Right lobe of liver (tissue), 6 donors: ENCODE measurements at regions not wholly inside any gene's neighbourhood (a gene's known extent, or its start where the extent isn't known, plus 50 kb on each side); places are given as distances from the start of the nearest gene placed in this dataset.

Experiments used
- ATAC-seq, 4 donors: fragments of 200-7000 bp; cut with Tn5 transposase; one replicate each; pipeline ENCODE4 v1.9.1; 2020; ENCODE audit warnings: mild to moderate bottlenecking in 4 of 4, moderate library complexity in 4 of 4
- DNase-seq, 3 donors: peaks; one replicate each; pipeline ENCODE4 v3.0.0-alpha.2; 2020
- H3K27ac ChIP-seq, 3 donors: fragments of 200-600 bp; one replicate each; pipeline ENCODE4 v1.8.0; 2022
- H3K27me3 ChIP-seq, 2 donors: fragments of 200-600 bp; one replicate each; pipeline ENCODE4 v1.8.0; 2022
- H3K36me3 ChIP-seq, 4 donors: fragments of 200-600 bp; sonication (generic) in 1 of 4; one replicate each; pipeline versions ENCODE4 v1.5.1 to v1.8.0; 2017 to 2022; ENCODE audit warnings: control low read depth in 1 of 4
- H3K4me1 ChIP-seq, 4 donors: fragments of 200-600 bp; sonication (generic) in 1 of 4; one replicate each; pipeline versions ENCODE4 v1.5.1 to v1.8.0; 2017 to 2022; ENCODE audit warnings: control low read depth in 1 of 4
- H3K4me3 ChIP-seq, 3 donors: fragments of 200-600 bp; one replicate each; pipeline ENCODE4 v1.8.0; 2022
- H3K9me3 ChIP-seq, 4 donors: fragments of 200-600 bp; sonication (generic) in 1 of 4; one replicate each; pipeline versions ENCODE4 v1.5.1 to v1.8.0; 2017 to 2022; ENCODE audit warnings: control low read depth in 1 of 4
- POLR2A ChIP-seq: fragments of 450-650 bp; IDR thresholded peaks from one replicate; pipeline ENCODE4 v1.6.1; 2017; ENCODE audit warnings: antibody characterized with exemption, mild to moderate bottlenecking
- WGBS: methylation state at CpG from one replicate; pipeline ENCODE4 v1.1.6; 2018; ENCODE audit warnings: low coverage, low lambda C conversion rate; ENCODE audit not compliant: insufficient coverage; ENCODE audit errors: missing lambda C conversion rate; 5-methylcytosine and 5-hydroxymethylcytosine counted together
- intact Hi-C, 2 donors: fragments of 100-400 bp; cut with DNase I; formaldehyde crosslinking; loops; one replicate each; pipeline versions ENCODE4 v1.11.2 to v1.14.1; 2022
- TF ChIP-seq, protein P1 (sequence below), 4 donors: fragments of 200-600 bp in 3 of 4; fragments of 450-650 bp in 1 of 4; IDR thresholded peaks; one replicate each; pipeline versions ENCODE4 v1.5.1 to v1.8.0; 2016 to 2022; ENCODE audit warnings: antibody characterized with exemption in 4 of 4, mild to moderate bottlenecking in 2 of 4
- donor health status: DM: no; HTN: yes; CAD: no.
- donor health status: DM: no; HTN: no; CAD: no.
- donor health status: DM: no; HTN: no; CAD: no.
- donor health status: DM: no; HTN: yes; CAD: no.
- donor health status: DM: no; HTN: yes; CAD: no.

DNA sequence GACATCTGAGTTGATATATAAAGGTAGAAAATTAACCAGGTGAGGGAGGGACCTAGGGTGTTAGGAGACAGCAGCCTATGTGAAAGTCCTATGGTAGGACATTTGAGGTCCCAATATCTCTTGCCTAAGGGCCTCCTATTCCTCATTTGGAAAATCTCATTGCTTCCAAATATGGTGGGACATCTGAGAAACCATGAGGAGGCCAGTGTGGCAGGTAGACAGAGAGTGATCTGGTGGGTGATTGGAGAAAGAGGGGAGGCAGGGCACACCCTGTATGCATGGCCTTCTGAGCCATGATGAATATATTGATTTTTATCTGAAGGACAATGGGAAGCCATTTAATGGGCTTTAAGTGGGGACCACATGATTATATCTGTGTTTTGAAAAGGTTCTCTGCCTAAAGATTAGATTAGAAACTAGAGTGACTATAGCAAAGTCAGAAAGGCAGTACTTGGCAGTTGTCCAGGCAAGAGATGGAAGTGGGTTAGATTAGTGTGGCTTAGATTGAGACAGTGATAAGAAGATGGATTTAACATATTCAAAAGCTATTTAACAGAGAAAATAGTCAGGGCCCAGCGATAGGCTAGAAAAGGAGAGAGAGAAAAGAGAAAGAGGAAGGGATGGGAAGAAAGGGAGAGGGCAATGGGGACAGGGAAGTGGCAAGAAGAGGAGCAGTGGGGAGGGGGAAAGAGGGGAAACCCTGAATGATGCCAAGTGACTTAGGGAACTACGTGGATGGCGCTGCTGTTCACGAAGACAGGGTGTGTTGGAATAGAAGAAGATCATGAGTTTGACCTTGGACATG lies 237.2 kb upstream of the SRRM4 start:
- no peaks in the 10 kb centered on the region for H3K9me3 ChIP-seq
- no peaks in the 10 kb centered on the region for H3K4me1 ChIP-seq
- TF ChIP-seq POLR2A = no peak
- TF ChIP-seq, protein P1, sequence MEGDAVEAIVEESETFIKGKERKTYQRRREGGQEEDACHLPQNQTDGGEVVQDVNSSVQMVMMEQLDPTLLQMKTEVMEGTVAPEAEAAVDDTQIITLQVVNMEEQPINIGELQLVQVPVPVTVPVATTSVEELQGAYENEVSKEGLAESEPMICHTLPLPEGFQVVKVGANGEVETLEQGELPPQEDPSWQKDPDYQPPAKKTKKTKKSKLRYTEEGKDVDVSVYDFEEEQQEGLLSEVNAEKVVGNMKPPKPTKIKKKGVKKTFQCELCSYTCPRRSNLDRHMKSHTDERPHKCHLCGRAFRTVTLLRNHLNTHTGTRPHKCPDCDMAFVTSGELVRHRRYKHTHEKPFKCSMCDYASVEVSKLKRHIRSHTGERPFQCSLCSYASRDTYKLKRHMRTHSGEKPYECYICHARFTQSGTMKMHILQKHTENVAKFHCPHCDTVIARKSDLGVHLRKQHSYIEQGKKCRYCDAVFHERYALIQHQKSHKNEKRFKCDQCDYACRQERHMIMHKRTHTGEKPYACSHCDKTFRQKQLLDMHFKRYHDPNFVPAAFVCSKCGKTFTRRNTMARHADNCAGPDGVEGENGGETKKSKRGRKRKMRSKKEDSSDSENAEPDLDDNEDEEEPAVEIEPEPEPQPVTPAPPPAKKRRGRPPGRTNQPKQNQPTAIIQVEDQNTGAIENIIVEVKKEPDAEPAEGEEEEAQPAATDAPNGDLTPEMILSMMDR (IDR thresholded peaks at IDR 0.05) = no peak
- 40% methylated on average over 2 of the region's 4 CpGs for WGBS
- no peak for ATAC-seq
- no peak overlapping the region for H3K27ac ChIP-seq
- intact Hi-C loops = no loop called here
- H3K4me3 ChIP-seq = no peak overlapping the region
- H3K27me3 ChIP-seq = no peaks in the 10 kb centered on the region
- no peak for DNase-seq
- no peaks in the 10 kb centered on the region for H3K36me3 ChIP-seq

DNA sequence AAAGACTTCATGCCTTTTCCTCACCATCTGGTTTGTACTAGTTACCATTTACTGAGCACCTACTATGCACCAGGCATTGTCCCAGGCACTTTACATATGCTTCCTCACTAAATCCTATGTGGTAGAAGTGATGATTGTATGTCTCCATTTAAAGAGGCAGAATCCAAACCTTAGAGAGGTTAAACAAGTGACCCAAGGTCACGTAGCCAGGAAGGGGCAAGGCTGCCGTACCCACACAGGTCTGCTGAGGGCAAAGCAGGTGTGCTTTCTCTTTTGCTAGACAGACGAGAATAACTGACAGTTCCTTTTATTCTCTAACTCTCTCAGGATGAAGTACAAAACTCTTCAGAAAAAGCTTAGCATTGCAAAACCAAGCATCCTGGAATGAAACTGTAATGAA lies 235.2 kb upstream of the SRRM4 start:
- ATAC-seq = no peak
- Histone ChIP-seq H3K27me3 (no peaks in the 10 kb centered on the region), H3K4me3 (no peak overlapping the region), H3K9me3 (no peaks in the 10 kb centered on the region), H3K4me1 (no peaks in the 10 kb centered on the region), H3K36me3 (no peaks in the 10 kb centered on the region), H3K27ac (no peak overlapping the region)
- DNase-seq = no peak
- 17% methylated on average over 3 of the region's 3 CpGs for WGBS
- TF ChIP-seq POLR2A = no peak
- TF ChIP-seq, protein P1 (IDR thresholded peaks at IDR 0.05) = no peak
- intact Hi-C loops = no loop called here

DNA sequence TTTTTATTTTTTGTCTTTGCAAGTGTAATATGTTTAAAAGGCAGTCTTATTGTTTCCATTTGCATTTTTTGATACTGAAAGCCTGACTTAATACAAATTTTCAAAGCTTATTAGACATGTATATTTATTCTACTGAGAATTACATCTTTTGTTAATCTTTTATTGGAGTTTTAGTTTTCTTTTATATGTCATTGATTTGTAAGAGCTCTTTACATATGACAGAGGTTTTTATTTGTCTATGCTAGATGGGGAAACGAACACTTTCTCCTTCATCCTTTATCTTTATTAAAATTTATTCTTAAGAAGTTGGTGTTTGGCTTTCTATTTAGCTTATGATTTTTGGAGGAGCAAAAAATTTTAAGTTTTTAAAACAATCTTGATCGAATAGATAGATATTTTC lies 234.4 kb upstream of the SRRM4 start:
- TF ChIP-seq POLR2A = no peak
- TF ChIP-seq, protein P1 (IDR thresholded peaks at IDR 0.05) = no peak
- H3K27ac ChIP-seq = no peak overlapping the region
- 52% methylated on average over 2 of the region's 2 CpGs for WGBS
- no peaks in the 10 kb centered on the region for H3K4me1 ChIP-seq
- intact Hi-C loops = no loop called here
- DNase-seq (no peak), ATAC-seq (no peak)
- no peaks in the 10 kb centered on the region for H3K27me3 ChIP-seq
- H3K9me3 ChIP-seq = no peaks in the 10 kb centered on the region
- H3K36me3 ChIP-seq = no peaks in the 10 kb centered on the region
- H3K4me3 ChIP-seq = no peak overlapping the region

DNA sequence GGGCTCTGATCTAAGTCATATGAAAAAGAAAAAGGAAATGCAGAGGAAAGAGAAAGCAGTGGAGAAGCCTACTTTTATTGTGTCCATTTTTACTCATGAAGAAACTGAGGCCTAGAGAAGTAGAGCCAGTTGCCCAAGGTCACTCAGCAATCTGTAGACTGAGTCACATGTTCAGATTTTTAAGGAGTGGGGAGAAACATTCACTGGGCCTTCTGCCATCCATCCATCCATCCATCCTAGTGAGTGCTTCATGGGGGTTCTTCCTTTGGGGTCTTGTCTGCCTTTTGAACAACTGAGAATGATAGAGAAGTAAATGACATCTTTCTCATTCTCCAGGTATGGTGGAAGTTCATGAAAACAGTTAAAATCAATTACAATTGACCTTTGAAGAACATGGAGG lies 233.6 kb upstream of the SRRM4 start:
- TF ChIP-seq, protein P1 (IDR thresholded peaks at IDR 0.05) = no peak
- no peak for TF ChIP-seq POLR2A
- Histone ChIP-seq H3K36me3 (no peaks in the 10 kb centered on the region), H3K4me1 (no peaks in the 10 kb centered on the region), H3K4me3 (no peak overlapping the region), H3K27me3 (no peaks in the 10 kb centered on the region), H3K9me3 (no peaks in the 10 kb centered on the region), H3K27ac (no peak overlapping the region)
- DNase-seq (no peak), ATAC-seq (no peak)
- intact Hi-C loops = no loop called here
